Stimulated activated CD8-positive, alpha-beta memory T cell treated with anti-CD3 and anti-CD28 coated beads, Interleukin-4, amount 100 ng/mL, for 4 hours (primary cell): ENCODE measurements at regions not wholly inside any gene's neighbourhood (a gene's known extent, or its start where the extent isn't known, plus 50 kb on each side); places are given as distances from the start of the nearest gene placed in this dataset.
"Not testable (repeated sequence)": the region's sequence is repeated elsewhere in the genome, so short reads cannot be mapped to it uniquely, and the experiment has no call there.

Source experiments
- DNase-seq, 2 donors: peaks; one replicate each; pipeline ENCODE4 v3.0.0-alpha.2; 2020; ENCODE audit warnings: low read depth in 2 of 2, low spot score in 1 of 2

- no peak for DNase-seq
Measured at GRCh38 chr1:185681034-185681633, 53.1 kb upstream of the HMCN1 start.

- DNase-seq, result no peak
Measured at GRCh38 chr1:185680453-185680852, 53.7 kb upstream of the HMCN1 start.

GRCh38 chr1:185679220-185679619 is 55.0 kb upstream of the HMCN1 start:
- DNase-seq, result no peak

GRCh38 chr1:185676969-185677368 is 57.2 kb upstream of the HMCN1 start:
- DNase-seq, result no peak

- no peak for DNase-seq
Measured at GRCh38 chr1:185674201-185674600, 60.0 kb upstream of the HMCN1 start.

GRCh38 chr1:185672719-185673360 is 61.4 kb upstream of the HMCN1 start:
- no peak for DNase-seq

GRCh38 chr1:185670187-185670627 is 64.0 kb upstream of the HMCN1 start:
- no peak for DNase-seq

GRCh38 chr1:185668013-185668412 is 66.2 kb upstream of the HMCN1 start:
- no peak for DNase-seq

GRCh38 chr1:185666582-185666981 is 67.6 kb upstream of the HMCN1 start:
- DNase-seq, result no peak

GRCh38 chr1:185663771-185664296 is 70.4 kb upstream of the HMCN1 start:
- DNase-seq, result no peak

GRCh38 chr1:185663332-185663731 is 70.9 kb upstream of the HMCN1 start:
- DNase-seq, result no peak

GRCh38 chr1:185661971-185662370 is 72.2 kb upstream of the HMCN1 start:
- no peak for DNase-seq

- DNase-seq, result no peak
Measured at GRCh38 chr1:185656663-185657062, 77.5 kb upstream of the HMCN1 start.

GRCh38 chr1:185654952-185655314 is 79.3 kb upstream of the HMCN1 start:
- no peak for DNase-seq

GRCh38 chr1:185654199-185654951 is 79.8 kb upstream of the HMCN1 start:
- no peak for DNase-seq

GRCh38 chr1:185653615-185654014 is 80.6 kb upstream of the HMCN1 start:
- no peak for DNase-seq

GRCh38 chr1:185652348-185652747 is 81.8 kb upstream of the HMCN1 start:
- no peak for DNase-seq

- DNase-seq, result no peak
Measured at GRCh38 chr1:185650602-185651230, 83.5 kb upstream of the HMCN1 start.

GRCh38 chr1:185648858-185649589 is 85.2 kb upstream of the HMCN1 start:
- no peak for DNase-seq

- DNase-seq, result not testable (repeated sequence)
Measured at GRCh38 chr1:185647597-185648267, 86.5 kb upstream of the HMCN1 start.
